GM12865 (cell line): ENCODE measurements at regions not wholly inside any gene's neighbourhood (a gene's known extent, or its start where the extent isn't known, plus 50 kb on each side); places are given as distances from the start of the nearest gene placed in this dataset.
A peak's percentile ranks its signal among the peaks of the same experiment; 100 is the strongest.

Experiments used
- DNase-seq: peaks from one replicate; pipeline ENCODE4 v3.0.0; 2010; ENCODE audit warnings: low read depth
- H3K4me3 ChIP-seq: 2 replicates; pipeline ENCODE4 v1.5.1; 2011; ENCODE audit warnings: mild to moderate bottlenecking, low read depth, low read length, control low read depth
- CTCF ChIP-seq: IDR thresholded peaks from 2 replicates; pipeline ENCODE4 v1.5.1; 2011; ENCODE audit warnings: low read length, control low read depth, low read depth, inconsistent platforms; ENCODE audit not compliant: insufficient read depth; ENCODE audit errors: missing control alignments

GRCh38 chr10:30190577-30191552, 131.5 kb upstream of the JCAD start:
- TF ChIP-seq CTCF: no peak
- DNase-seq: no peak

GRCh38 chr10:30189238-30189580, 129.8 kb upstream of the JCAD start:
- no peak for DNase-seq
- no peak overlapping the region for H3K4me3 ChIP-seq
- no peak for TF ChIP-seq CTCF

More at GRCh38 chr10:30190577-30191552, 131.5 kb upstream of the JCAD start:
- no peak overlapping the region for H3K4me3 ChIP-seq

GRCh38 chr10:30188556-30189237, 129.3 kb upstream of the JCAD start:
- TF ChIP-seq CTCF: no peak

GRCh38 chr10:30188101-30188500, 128.7 kb upstream of the JCAD start:
- H3K4me3 ChIP-seq: no peak overlapping the region
- no peak for TF ChIP-seq CTCF
- DNase-seq: no peak

More at GRCh38 chr10:30188556-30189237, 129.3 kb upstream of the JCAD start:
- H3K4me3 ChIP-seq: no peak overlapping the region
- no peak for DNase-seq

GRCh38 chr10:30187010-30187409, 127.6 kb upstream of the JCAD start:
- no peak for TF ChIP-seq CTCF
- peak overlapping the region; percentile 42 for H3K4me3 ChIP-seq
- no peak for DNase-seq

- DNase-seq: peak; percentile 47
Observed at GRCh38 chr10:30186371-30186875, 127.0 kb upstream of the JCAD start.

More at GRCh38 chr10:30186371-30186875, 127.0 kb upstream of the JCAD start:
- peak overlapping the region; percentile 42 for H3K4me3 ChIP-seq
- TF ChIP-seq CTCF: no peak
